H9 (cell line): ENCODE measurements at regions not wholly inside any gene's neighbourhood (a gene's known extent, or its start where the extent isn't known, plus 50 kb on each side); places are given as distances from the start of the nearest gene placed in this dataset.
"Not testable (repeated sequence)": the region's sequence is repeated elsewhere in the genome, so short reads cannot be mapped to it uniquely, and the experiment has no call there.

Experiments used
- DNase-seq: peaks from one replicate; pipeline ENCODE4 v3.0.0-alpha.2; 2017
- H2AFZ ChIP-seq: one replicate; pipeline ENCODE4 v1.6.1; 2013; ENCODE audit warnings: mild to moderate bottlenecking, low read length, control low read depth, moderate library complexity
- H2AK5ac ChIP-seq: 2 replicates; pipeline ENCODE4 v1.6.1; 2013; ENCODE audit warnings: low read length, control low read depth, mixed read lengths; ENCODE audit not compliant: insufficient read length
- H2BK120ac ChIP-seq: one replicate; pipeline ENCODE4 v1.6.1; 2013; ENCODE audit warnings: low read depth, mild to moderate bottlenecking, low read length, control low read depth, inconsistent platforms; ENCODE audit not compliant: poor library complexity, severe bottlenecking
- H2BK12ac ChIP-seq: 2 replicates; pipeline ENCODE4 v1.6.1; 2013; ENCODE audit warnings: low read length, control low read depth, mixed read lengths, low read depth; ENCODE audit not compliant: insufficient read length
- H2BK15ac ChIP-seq: 2 replicates; pipeline ENCODE4 v1.6.1; 2013; ENCODE audit warnings: low read depth, low read length, control low read depth
- H2BK20ac ChIP-seq: one replicate; pipeline ENCODE4 v1.6.1; 2013; ENCODE audit warnings: low read depth, mild to moderate bottlenecking, low read length, control low read depth, inconsistent platforms; ENCODE audit not compliant: poor library complexity, severe bottlenecking
- H2BK5ac ChIP-seq: 2 replicates; pipeline ENCODE4 v1.6.1; 2013; ENCODE audit warnings: low read length, control low read depth, mixed read lengths; ENCODE audit not compliant: insufficient read length
- H3K14ac ChIP-seq: 2 replicates; pipeline ENCODE4 v1.6.1; 2013; ENCODE audit warnings: low read length, control low read depth; ENCODE audit not compliant: insufficient read depth
- H3K18ac ChIP-seq: 2 replicates; pipeline ENCODE4 v1.6.1; 2013; ENCODE audit warnings: low read depth, mild to moderate bottlenecking, mixed read lengths, low read length, control low read depth; ENCODE audit not compliant: insufficient read length
- H3K23ac ChIP-seq: 2 replicates; pipeline ENCODE4 v1.6.1; 2013; ENCODE audit warnings: low read length, control low read depth, mixed read lengths, low read depth; ENCODE audit not compliant: insufficient read length
- H3K23me2 ChIP-seq: 2 replicates; pipeline ENCODE4 v1.6.1; 2013; ENCODE audit warnings: low read depth, mild to moderate bottlenecking, mixed read lengths, low read length, control low read depth; ENCODE audit not compliant: insufficient read length, poor library complexity, severe bottlenecking
- H3K27ac ChIP-seq: 2 replicates; pipeline ENCODE4 v1.5.1; 2013; ENCODE audit warnings: low read length, control low read depth, mixed read lengths, low read depth; ENCODE audit not compliant: insufficient read length
- H3K27me3 ChIP-seq: 2 replicates; pipeline ENCODE4 v1.6.1; 2013; ENCODE audit warnings: low read length, control low read depth, inconsistent platforms; ENCODE audit not compliant: insufficient read depth
- H3K4ac ChIP-seq: 2 replicates; pipeline ENCODE4 v1.6.1; 2013; ENCODE audit warnings: low read depth, mild to moderate bottlenecking, control low read depth, inconsistent platforms, low read length, moderate library complexity
- H3K4me1 ChIP-seq: 2 replicates; pipeline ENCODE4 v1.6.1; 2013; ENCODE audit warnings: low read length, control low read depth, inconsistent platforms; ENCODE audit not compliant: insufficient read depth
- H3K4me2 ChIP-seq: 2 replicates; pipeline ENCODE4 v1.6.1; 2013; ENCODE audit warnings: low read length, control low read depth, mixed read lengths; ENCODE audit not compliant: insufficient read length, insufficient read depth
- H3K56ac ChIP-seq: 2 replicates; pipeline ENCODE4 v1.6.1; 2013; ENCODE audit warnings: low read depth, mild to moderate bottlenecking, mixed read lengths, low read length, control low read depth; ENCODE audit not compliant: insufficient read length
- H3K79me1 ChIP-seq: 2 replicates; pipeline ENCODE4 v1.6.1; 2013; ENCODE audit warnings: low read depth, mild to moderate bottlenecking, moderate library complexity, low read length, control low read depth, inconsistent platforms; ENCODE audit not compliant: insufficient read depth, poor library complexity, severe bottlenecking
- H3K79me2 ChIP-seq: 2 replicates; pipeline ENCODE4 v1.6.1; 2013; ENCODE audit warnings: low read length, control low read depth, inconsistent platforms; ENCODE audit not compliant: insufficient read depth
- H3K9ac ChIP-seq: 2 replicates; pipeline ENCODE4 v1.6.1; 2013; ENCODE audit warnings: low read length, control low read depth, mixed read lengths; ENCODE audit not compliant: insufficient read length; ENCODE audit errors: extremely low read depth
- H3K9me3 ChIP-seq: one replicate; pipeline ENCODE4 v1.6.1; 2013; ENCODE audit warnings: low read depth, low read length, inconsistent platforms; ENCODE audit not compliant: control insufficient read depth
- H3T11ph ChIP-seq: one replicate; pipeline ENCODE4 v1.6.1; 2013; ENCODE audit warnings: mild to moderate bottlenecking, low read length, control low read depth, inconsistent platforms
- H4K20me1 ChIP-seq: one replicate; pipeline ENCODE4 v1.6.1; 2013; ENCODE audit not compliant: control insufficient read depth, insufficient read length, insufficient read depth
- H4K5ac ChIP-seq: 2 replicates; pipeline ENCODE4 v1.6.1; 2013; ENCODE audit warnings: low read depth, mild to moderate bottlenecking, mixed read lengths, low read length, control low read depth; ENCODE audit not compliant: insufficient read length
- H4K8ac ChIP-seq: replicated peaks from 2 replicates; pipeline ENCODE4 v1.6.1; 2013; ENCODE audit warnings: low read length, control low read depth, mixed read lengths, low read depth; ENCODE audit not compliant: insufficient read length
- H4K91ac ChIP-seq: 2 replicates; pipeline ENCODE4 v1.6.1; 2013; ENCODE audit warnings: low read depth, mild to moderate bottlenecking, moderate library complexity, mixed read lengths, low read length, control low read depth; ENCODE audit not compliant: insufficient read length
- H3K27ac Mint-ChIP-seq, 3 experiments: 2 replicates in 2 of 3; 3 replicates in 1 of 3; pipeline ENCODE4 v1.8.0; 2020 to 2021; ENCODE audit warnings: mixed read lengths in 3 of 3, mild to moderate bottlenecking in 1 of 3, moderate library complexity in 1 of 3
- H3K27me3 Mint-ChIP-seq: 2 replicates; pipeline ENCODE4 v1.8.0; 2021; ENCODE audit warnings: low read depth, mild to moderate bottlenecking, moderate library complexity, mixed read lengths
- H3K36me3 Mint-ChIP-seq, 3 experiments: 2 replicates in 2 of 3; 3 replicates in 1 of 3; pipeline ENCODE4 v1.8.0; 2020 to 2021; ENCODE audit warnings: low read depth in 3 of 3, mixed read lengths in 3 of 3; ENCODE audit not compliant: insufficient read depth in 1 of 3
- H3K4me1 Mint-ChIP-seq, 2 experiments: 2 replicates each; pipeline ENCODE4 v1.8.0; 2020; ENCODE audit warnings: mixed read lengths in 2 of 2
- H3K4me3 Mint-ChIP-seq, 2 experiments: 2 replicates in 1 of 2; 3 replicates in 1 of 2; pipeline ENCODE4 v1.8.0; 2020 to 2021; ENCODE audit warnings: mild to moderate bottlenecking in 2 of 2, mixed read lengths in 2 of 2, moderate library complexity in 1 of 2
- H3K9me3 Mint-ChIP-seq, 2 experiments: 2 replicates in 1 of 2; 3 replicates in 1 of 2; pipeline ENCODE4 v1.8.0; 2020; ENCODE audit warnings: mild to moderate bottlenecking in 2 of 2, mixed read lengths in 2 of 2, moderate library complexity in 1 of 2
- CTCF ChIP-seq: fragments of 200-600 bp; sonication (generic); conservative IDR thresholded peaks from 3 replicates; pipeline ENCODE4 v1.8.0; 2021; ENCODE audit warnings: antibody characterized with exemption, mild to moderate bottlenecking
- WGBS: extraction: QIAGEN DNeasy Blood & Tissue Kit; methylation state at CpG from one replicate; pipeline ENCODE4 v1.1.7; 2013; ENCODE audit warnings: missing lambda C conversion rate, low lambda C conversion rate, mixed read lengths; ENCODE audit not compliant: insufficient read length; ENCODE audit errors: extremely low coverage; 5-methylcytosine and 5-hydroxymethylcytosine counted together

GRCh38 chr11:25824688-25825087, 507.2 kb upstream of the ANO3 start:
- H3K4me1 Mint-ChIP-seq = no peaks in the 10 kb centered on the region

DNA sequence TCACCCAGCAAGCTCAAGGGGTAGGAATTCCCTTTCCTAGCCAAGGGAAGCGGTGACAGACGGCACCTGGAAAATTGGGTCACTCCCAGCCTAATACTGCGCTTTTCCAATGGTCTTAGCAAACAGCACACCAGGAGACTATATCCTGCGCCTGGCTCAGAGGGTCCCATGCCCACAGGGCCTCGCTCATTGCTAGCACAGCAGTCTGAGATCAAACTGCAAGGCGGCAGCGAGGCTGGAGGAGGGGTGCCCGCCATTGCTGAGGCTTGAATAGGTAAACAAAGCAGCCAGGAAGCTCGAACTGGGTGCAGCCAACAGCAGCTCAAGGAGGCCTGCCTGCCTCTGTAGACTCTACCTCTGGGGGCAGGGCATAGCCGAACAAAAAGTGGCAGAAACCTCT, 500.4 kb upstream of the ANO3 start:
- not testable (repeated sequence) for H2AFZ ChIP-seq, H4K91ac ChIP-seq, H3K9me3 ChIP-seq, H3K4ac ChIP-seq, H3K36me3 Mint-ChIP-seq, H2AK5ac ChIP-seq, H3K4me3 Mint-ChIP-seq, H3K23ac ChIP-seq, H3K18ac ChIP-seq, H3K56ac ChIP-seq, DNase-seq, H3K14ac ChIP-seq, H3K9ac ChIP-seq, H3K27ac Mint-ChIP-seq, H3K4me1 Mint-ChIP-seq, H3K27ac ChIP-seq, H3K4me1 ChIP-seq, H2BK5ac ChIP-seq, H3T11ph ChIP-seq, H2BK12ac ChIP-seq, H3K4me2 ChIP-seq, H3K27me3 Mint-ChIP-seq, H3K79me1 ChIP-seq, H2BK20ac ChIP-seq, H4K8ac ChIP-seq, H4K5ac ChIP-seq, H3K79me2 ChIP-seq, H4K20me1 ChIP-seq, H2BK120ac ChIP-seq, H2BK15ac ChIP-seq, H3K23me2 ChIP-seq, H3K27me3 ChIP-seq
- H3K9me3 Mint-ChIP-seq = peaks cover 3 to 12% of the 10 kb centered on the region in 2 experiments; a peak in 4 of 5 replicates
- WGBS = no CpG with 5 or more reads among the region's 10 CpGs

More at GRCh38 chr11:25824688-25825087, 507.2 kb upstream of the ANO3 start:
- no peak for TF ChIP-seq CTCF
- no peak for DNase-seq
- no peak overlapping the region for H3K14ac ChIP-seq
- H4K8ac ChIP-seq = no peak overlapping the region
- H2BK120ac ChIP-seq = no peak overlapping the region
- Mint-ChIP-seq H3K9me3 (peaks cover 0 to 2% of the 10 kb centered on the region in 2 experiments; a peak in 2 of 5 replicates), H3K27ac (no peak overlapping the region), H3K27me3 (no peaks in the 10 kb centered on the region), H3K36me3 (no peaks in the 10 kb centered on the region), H3K4me3 (no peak overlapping the region)
- H2BK12ac ChIP-seq = no peak overlapping the region
- H3K23me2 ChIP-seq = no peaks in the 10 kb centered on the region
- no peak overlapping the region for H3K27ac ChIP-seq
- no peaks in the 10 kb centered on the region for H3K79me1 ChIP-seq
- no peak overlapping the region for H3K9ac ChIP-seq
- no peaks in the 10 kb centered on the region for H4K20me1 ChIP-seq
- no peak overlapping the region for H2AK5ac ChIP-seq
- H2AFZ ChIP-seq = no peak overlapping the region
- no peak overlapping the region for H3K56ac ChIP-seq
- H2BK20ac ChIP-seq = no peak overlapping the region
- H2BK15ac ChIP-seq = no peak overlapping the region
- H3K4me2 ChIP-seq = no peak overlapping the region
- H3K4me1 ChIP-seq = no peaks in the 10 kb centered on the region
- H4K5ac ChIP-seq = no peak overlapping the region
- H2BK5ac ChIP-seq = no peak overlapping the region
- H3K27me3 ChIP-seq = no peaks in the 10 kb centered on the region
- H3K4ac ChIP-seq = no peak overlapping the region
- H3K79me2 ChIP-seq = no peaks in the 10 kb centered on the region
- H4K91ac ChIP-seq = no peak overlapping the region
- no peak overlapping the region for H3K18ac ChIP-seq
- no peak overlapping the region for H3T11ph ChIP-seq
- no peaks in the 10 kb centered on the region for H3K9me3 ChIP-seq
- H3K23ac ChIP-seq = no peak overlapping the region
